Stomach (tissue), 8 donors: ENCODE measurements at regions not wholly inside any gene's neighbourhood (a gene's known extent, or its start where the extent isn't known, plus 50 kb on each side); places are given as distances from the start of the nearest gene placed in this dataset.

Experiments
- DNase-seq, 2 donors: peaks; one replicate each; pipeline versions ENCODE4 v3.0.0 to v3.0.0-alpha.2; 2013 to 2019
- H3K27ac ChIP-seq, 5 donors: fragments of 200-600 bp in 4 of 5; sonication (generic) in 4 of 5; one replicate each; pipeline ENCODE4 v1.5.1; 2013 to 2019; ENCODE audit warnings: mild to moderate bottlenecking in 1 of 5, moderate library complexity in 1 of 5
- H3K27me3 ChIP-seq, 3 donors: fragments of 200-600 bp; sonication (generic); one replicate each; pipeline ENCODE4 v1.5.1; 2017 to 2019; ENCODE audit warnings: mixed run types in 1 of 3
- H3K36me3 ChIP-seq, 4 donors: fragments of 200-600 bp; sonication (generic); 1 replicate in 3 of 4; 2 replicates in 1 of 4; pipeline ENCODE4 v1.5.1; 2016 to 2019
- H3K4me1 ChIP-seq, 4 donors: fragments of 200-600 bp; sonication (generic); one replicate each; pipeline ENCODE4 v1.5.1; 2016 to 2019
- H3K4me3 ChIP-seq, 4 donors: fragments of 200-600 bp; sonication (generic) in 3 of 4; one replicate each; pipeline ENCODE4 v1.5.1; 2016 to 2019; ENCODE audit warnings: mild to moderate bottlenecking in 1 of 4
- H3K9me3 ChIP-seq, 4 donors: fragments of 200-600 bp; sonication (generic); one replicate each; pipeline ENCODE4 v1.5.1; 2016 to 2019
- CTCF ChIP-seq, 7 experiments: fragments of 450-650 bp in 4 of 7; fragments of 200-600 bp in 3 of 7; sonication (generic) in 3 of 7; IDR thresholded peaks; one replicate each; pipeline ENCODE4 v1.5.1; 2016 to 2019; ENCODE audit warnings: antibody characterized with exemption in 7 of 7, control low read depth in 2 of 7, mild to moderate bottlenecking in 1 of 7
- EP300 ChIP-seq: sonication (generic); formaldehyde crosslinking; IDR thresholded peaks from one replicate; pipeline ENCODE4 v1.6.1; 2017; ENCODE audit warnings: antibody characterized with exemption
- POLR2A ChIP-seq, 4 donors: fragments of 450-650 bp; IDR thresholded peaks; one replicate each; pipeline ENCODE4 v1.6.1; 2016; ENCODE audit warnings: antibody characterized with exemption in 4 of 4, control low read depth in 2 of 4, mild to moderate bottlenecking in 1 of 4, moderate library complexity in 1 of 4
- POLR2AphosphoS5 ChIP-seq, 3 donors: sonication (generic); formaldehyde crosslinking; IDR thresholded peaks; one replicate each; pipeline ENCODE4 v1.6.1; 2016; ENCODE audit warnings: antibody characterized with exemption in 3 of 3
- whole genome bisulfite sequencing, 5 donors: extraction: QIAGEN DNeasy Blood & Tissue Kit in 3 of 5; methylation state at CpG; one replicate each; pipeline versions ENCODE4 v1.1.5 to v1.1.7; 2013 to 2018; 5-methylcytosine and 5-hydroxymethylcytosine counted together
- intact Hi-C: fragments of 100-400 bp; cut with DNase I; formaldehyde crosslinking; loops from one replicate; pipeline ENCODE4 v1.15.1; 2023; ENCODE audit warnings: low total_unique reads
- donor health status: healthy with polysubstance abuse.
- donor health status: Bipolar disorder and iron deficiency.
- donor health status: healthy.

GRCh38 chr7:50151661-50152060 lies 58.6 kb upstream of the ZPBP start:
- intact Hi-C loops: no loop called here

GRCh38 chr7:50151001-50151400 lies 58.0 kb upstream of the ZPBP start:
- 57 to 73% (median 65%) methylated on average over 2 of the region's 2 CpGs for WGBS, 5 donors
- no peak overlapping the region for H3K4me3 ChIP-seq
- no peak overlapping the region for H3K27ac ChIP-seq
- H3K9me3 ChIP-seq: no peaks in the 10 kb centered on the region
- H3K36me3 ChIP-seq: no peaks in the 10 kb centered on the region
- peaks cover 0 to 3% (median 0%) of the 10 kb centered on the region in 3 donors for H3K27me3 ChIP-seq
- DNase-seq: no peak
- no peaks in the 10 kb centered on the region for H3K4me1 ChIP-seq
- intact Hi-C loops: no loop called here
- no peak for TF ChIP-seq CTCF (IDR thresholded peaks at IDR 0.05)
- no peak for TF ChIP-seq EP300
- TF ChIP-seq POLR2A (IDR thresholded peaks at IDR 0.05): no peak
- no peak for TF ChIP-seq POLR2AphosphoS5 (IDR thresholded peaks at IDR 0.05)

More at GRCh38 chr7:50151661-50152060, 58.6 kb upstream of the ZPBP start:
- TF ChIP-seq POLR2AphosphoS5 (IDR thresholded peaks at IDR 0.05) (no peak), EP300 (no peak), CTCF (IDR thresholded peaks at IDR 0.05) (no peak), POLR2A (IDR thresholded peaks at IDR 0.05) (no peak)
- WGBS, 5 donors: 57 to 81% (median 69%) methylated on average over 3 of the region's 3 CpGs
- Histone ChIP-seq H3K4me1 (no peaks in the 10 kb centered on the region), H3K4me3 (no peak overlapping the region), H3K9me3 (no peaks in the 10 kb centered on the region), H3K27ac (no peak overlapping the region), H3K27me3 (peaks cover 0 to 2% (median 0%) of the 10 kb centered on the region in 3 donors), H3K36me3 (no peaks in the 10 kb centered on the region)
- no peak for DNase-seq

GRCh38 chr7:50149369-50149768 lies 56.3 kb upstream of the ZPBP start:
- Histone ChIP-seq H3K27me3 (peaks cover 0 to 3% (median 0%) of the 10 kb centered on the region in 3 donors), H3K36me3 (no peaks in the 10 kb centered on the region), H3K27ac (no peak overlapping the region), H3K4me1 (no peaks in the 10 kb centered on the region), H3K4me3 (no peak overlapping the region), H3K9me3 (no peaks in the 10 kb centered on the region)
- TF ChIP-seq CTCF (IDR thresholded peaks at IDR 0.05) (no peak), POLR2AphosphoS5 (IDR thresholded peaks at IDR 0.05) (no peak), POLR2A (IDR thresholded peaks at IDR 0.05) (no peak), EP300 (no peak)
- WGBS, 5 donors: 40 to 56% (median 55%) methylated on average over 2 of the region's 2 CpGs
- intact Hi-C loops: no loop called here
- no peak for DNase-seq

DNA sequence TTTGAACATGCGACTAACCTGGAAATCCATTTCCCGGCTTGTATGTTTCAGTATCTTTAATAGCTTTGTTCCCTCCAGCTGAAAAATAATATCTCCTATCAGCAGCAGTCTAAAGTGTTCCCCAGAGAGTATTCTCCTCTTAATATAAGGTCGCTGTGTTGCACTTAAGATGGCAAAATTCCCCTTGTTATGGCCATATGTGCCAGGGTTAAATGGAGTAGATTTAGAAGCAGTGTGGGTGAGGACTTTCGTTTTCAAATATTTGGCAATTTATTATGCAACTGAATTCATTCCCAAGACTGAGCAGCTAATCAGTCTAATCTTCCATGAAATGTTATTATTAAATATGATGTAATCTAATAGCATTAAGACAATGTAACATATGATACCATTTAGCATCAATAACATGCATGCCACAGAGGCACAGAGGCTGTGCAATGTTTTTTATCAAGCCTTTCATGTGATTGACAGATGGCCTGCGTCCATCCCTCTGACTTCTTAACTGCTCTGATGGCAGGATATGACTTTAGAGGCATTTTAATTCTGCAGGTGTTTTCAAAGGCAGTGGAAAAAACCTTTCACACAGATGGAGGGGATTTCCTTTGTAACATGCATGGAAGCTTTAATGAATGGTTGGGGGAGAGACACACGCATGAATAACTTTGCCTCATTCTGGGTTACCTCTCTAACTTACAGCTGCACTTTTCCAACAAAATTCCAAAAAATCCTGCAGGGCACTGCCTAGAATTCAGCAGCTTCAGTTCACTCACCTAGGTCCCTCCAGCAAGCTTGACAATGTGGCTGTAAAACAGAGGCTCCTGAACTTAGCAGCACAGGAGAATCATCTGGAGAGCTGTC lies 55.1 kb upstream of the ZPBP start:
- DNase-seq: peak in 1 of 2 donors; percentile 56
- Histone ChIP-seq H3K4me1 (no peaks in the 10 kb centered on the region), H3K36me3 (no peaks in the 10 kb centered on the region), H3K27ac (no peak overlapping the region), H3K27me3 (peaks cover 0 to 3% (median 0%) of the 10 kb centered on the region in 3 donors), H3K9me3 (no peaks in the 10 kb centered on the region), H3K4me3 (no peak overlapping the region)
- intact Hi-C loops: no loop called here
- 61 to 68% (median 62%) methylated on average over 6 of the region's 6 CpGs for WGBS, 5 donors
- TF ChIP-seq CTCF (IDR thresholded peaks at IDR 0.05) (no peak), POLR2AphosphoS5 (IDR thresholded peaks at IDR 0.05) (no peak), EP300 (no peak), POLR2A (IDR thresholded peaks at IDR 0.05) (no peak)
